T-helper 1 cell treated with Interleukin-12 subunit alpha and Interleukin-12 subunit beta and Interleukin-4 antibody, amounts not matched to agents 30 μg/mL and 1 μg/mL, for 36 hours (primary cell): ENCODE measurements at regions not wholly inside any gene's neighbourhood (a gene's known extent, or its start where the extent isn't known, plus 50 kb on each side); places are given as distances from the start of the nearest gene placed in this dataset.
"Not testable (repeated sequence)": the region's sequence is repeated elsewhere in the genome, so short reads cannot be mapped to it uniquely, and the experiment has no call there.

ENCODE experiments used
- H3K27ac Mint-ChIP-seq: one replicate; pipeline ENCODE4 v1.8.0; 2021; ENCODE audit warnings: mild to moderate bottlenecking, mixed read lengths
- H3K27me3 Mint-ChIP-seq: one replicate; pipeline ENCODE4 v1.8.0; 2021; ENCODE audit warnings: low read depth, mixed read lengths
- H3K36me3 Mint-ChIP-seq: one replicate; pipeline ENCODE4 v1.8.0; 2021; ENCODE audit warnings: low read depth, mixed read lengths
- H3K4me1 Mint-ChIP-seq: one replicate; pipeline ENCODE4 v1.8.0; 2021; ENCODE audit warnings: low read depth, mixed read lengths
- H3K4me3 Mint-ChIP-seq: one replicate; pipeline ENCODE4 v1.8.0; 2021; ENCODE audit warnings: mild to moderate bottlenecking, moderate library complexity, mixed read lengths
- H3K9me3 Mint-ChIP-seq: one replicate; pipeline ENCODE4 v1.8.0; 2021; ENCODE audit warnings: mixed read lengths

GRCh38 chr6:140018588-140018987, 644.1 kb upstream of the CITED2 start:
- Mint-ChIP-seq H3K4me1 (no peaks in the 10 kb centered on the region), H3K4me3 (no peak overlapping the region), H3K9me3 (peaks cover 9% of the 10 kb centered on the region), H3K27me3 (no peaks in the 10 kb centered on the region), H3K36me3 (no peaks in the 10 kb centered on the region), H3K27ac (no peak overlapping the region)

GRCh38 chr6:140017470-140017869, 643.0 kb upstream of the CITED2 start:
- Mint-ChIP-seq H3K4me3 (no peak overlapping the region), H3K27ac (no peak overlapping the region), H3K4me1 (no peaks in the 10 kb centered on the region), H3K36me3 (no peaks in the 10 kb centered on the region), H3K9me3 (peaks cover 9% of the 10 kb centered on the region), H3K27me3 (no peaks in the 10 kb centered on the region)

DNA sequence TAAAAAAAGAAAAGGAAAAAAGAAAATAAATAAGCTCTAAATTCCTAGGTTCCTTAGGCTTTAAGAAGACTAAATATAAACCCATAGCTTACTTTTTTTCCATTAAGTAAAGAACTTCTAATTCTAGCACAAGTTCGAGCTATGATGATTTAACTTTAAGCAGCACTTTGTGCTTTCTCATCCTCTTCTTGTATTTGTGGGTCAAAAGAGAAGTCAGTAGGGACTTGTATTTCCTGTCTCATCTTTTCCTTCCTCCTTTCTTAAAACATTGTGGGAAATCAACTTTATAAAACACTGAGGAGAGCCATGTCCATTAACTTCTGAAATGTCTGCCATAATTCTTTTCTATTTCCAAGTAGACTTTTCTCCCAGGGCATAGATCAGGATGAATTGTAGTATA, 637.7 kb upstream of the CITED2 start:
- no peaks in the 10 kb centered on the region for H3K36me3 Mint-ChIP-seq
- no peaks in the 10 kb centered on the region for H3K27me3 Mint-ChIP-seq
- no peaks in the 10 kb centered on the region for H3K9me3 Mint-ChIP-seq
- H3K27ac Mint-ChIP-seq: no peak overlapping the region
- no peak overlapping the region for H3K4me3 Mint-ChIP-seq
- no peaks in the 10 kb centered on the region for H3K4me1 Mint-ChIP-seq

DNA sequence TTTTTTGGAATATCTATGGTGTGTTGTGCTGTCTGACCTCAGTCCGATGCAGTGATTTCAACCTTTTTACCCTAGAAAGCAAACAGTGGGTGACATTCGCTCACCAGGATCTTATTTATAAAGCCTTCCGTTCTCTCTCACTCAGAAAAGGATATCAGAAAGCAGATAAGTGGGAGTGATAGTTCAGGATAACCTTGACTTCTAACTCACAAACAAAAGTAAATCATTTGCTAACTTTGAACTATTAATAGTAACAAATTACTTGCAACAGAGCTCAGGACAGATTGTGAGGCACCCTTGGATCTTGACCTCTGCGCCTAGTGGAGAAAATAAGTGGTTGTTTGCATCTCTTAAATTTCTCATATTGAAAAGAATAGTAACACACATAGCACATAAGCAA, 637.1 kb upstream of the CITED2 start:
- H3K4me1 Mint-ChIP-seq: no peaks in the 10 kb centered on the region
- no peaks in the 10 kb centered on the region for H3K36me3 Mint-ChIP-seq
- H3K27ac Mint-ChIP-seq: no peak overlapping the region
- no peaks in the 10 kb centered on the region for H3K9me3 Mint-ChIP-seq
- no peak overlapping the region for H3K4me3 Mint-ChIP-seq
- H3K27me3 Mint-ChIP-seq: no peaks in the 10 kb centered on the region

- H3K4me3 Mint-ChIP-seq: no peak overlapping the region
- no peaks in the 10 kb centered on the region for H3K27me3 Mint-ChIP-seq
- no peaks in the 10 kb centered on the region for H3K36me3 Mint-ChIP-seq
- H3K4me1 Mint-ChIP-seq: no peaks in the 10 kb centered on the region
- no peak overlapping the region for H3K27ac Mint-ChIP-seq
- no peaks in the 10 kb centered on the region for H3K9me3 Mint-ChIP-seq
Measured at GRCh38 chr6:140009286-140009685, 634.8 kb upstream of the CITED2 start.

DNA sequence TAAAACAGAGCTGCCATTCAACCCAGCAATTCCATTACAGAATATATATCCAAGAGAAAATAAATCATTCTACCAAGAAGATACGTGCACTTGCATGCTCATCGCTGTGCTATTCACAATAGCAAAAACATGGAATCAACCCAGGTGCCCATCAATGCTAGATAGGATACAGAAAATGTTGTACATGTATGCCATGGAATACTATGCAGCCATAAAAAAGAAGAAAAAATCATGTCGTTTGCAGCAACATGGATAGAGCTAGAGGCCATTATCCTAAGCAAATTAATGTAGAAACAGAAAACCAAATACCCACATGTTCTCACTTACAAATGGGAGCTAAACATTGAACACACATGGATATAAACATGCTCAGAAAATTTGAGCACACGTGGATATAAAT, 633.1 kb upstream of the CITED2 start:
- Mint-ChIP-seq H3K9me3 (no peaks in the 10 kb centered on the region), H3K27ac (no peak overlapping the region), H3K4me3 (no peak overlapping the region), H3K36me3 (no peaks in the 10 kb centered on the region), H3K27me3 (no peaks in the 10 kb centered on the region), H3K4me1 (no peaks in the 10 kb centered on the region)

DNA sequence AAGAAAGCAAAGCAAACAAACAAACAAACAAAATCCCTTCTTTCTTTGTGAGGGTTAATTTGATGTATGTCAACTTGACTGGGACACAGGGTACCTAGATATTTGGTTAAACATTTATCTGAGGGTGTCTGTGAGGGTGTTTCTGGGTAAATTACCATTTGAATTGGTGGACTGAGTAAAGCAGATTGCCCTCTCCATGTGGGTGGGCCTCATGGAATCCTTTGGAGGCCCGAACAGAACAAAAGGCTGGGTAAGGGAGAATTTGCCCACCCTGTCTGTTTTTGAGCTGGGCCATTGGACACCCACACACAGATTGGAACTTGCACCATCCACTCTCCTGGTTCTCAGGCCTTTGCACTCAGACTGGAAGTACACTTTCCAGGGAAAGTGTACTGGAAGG, 628.8 kb upstream of the CITED2 start:
- no peaks in the 10 kb centered on the region for H3K9me3 Mint-ChIP-seq
- no peak overlapping the region for H3K27ac Mint-ChIP-seq
- H3K27me3 Mint-ChIP-seq: no peaks in the 10 kb centered on the region
- no peaks in the 10 kb centered on the region for H3K36me3 Mint-ChIP-seq
- no peaks in the 10 kb centered on the region for H3K4me1 Mint-ChIP-seq
- H3K4me3 Mint-ChIP-seq: no peak overlapping the region

DNA sequence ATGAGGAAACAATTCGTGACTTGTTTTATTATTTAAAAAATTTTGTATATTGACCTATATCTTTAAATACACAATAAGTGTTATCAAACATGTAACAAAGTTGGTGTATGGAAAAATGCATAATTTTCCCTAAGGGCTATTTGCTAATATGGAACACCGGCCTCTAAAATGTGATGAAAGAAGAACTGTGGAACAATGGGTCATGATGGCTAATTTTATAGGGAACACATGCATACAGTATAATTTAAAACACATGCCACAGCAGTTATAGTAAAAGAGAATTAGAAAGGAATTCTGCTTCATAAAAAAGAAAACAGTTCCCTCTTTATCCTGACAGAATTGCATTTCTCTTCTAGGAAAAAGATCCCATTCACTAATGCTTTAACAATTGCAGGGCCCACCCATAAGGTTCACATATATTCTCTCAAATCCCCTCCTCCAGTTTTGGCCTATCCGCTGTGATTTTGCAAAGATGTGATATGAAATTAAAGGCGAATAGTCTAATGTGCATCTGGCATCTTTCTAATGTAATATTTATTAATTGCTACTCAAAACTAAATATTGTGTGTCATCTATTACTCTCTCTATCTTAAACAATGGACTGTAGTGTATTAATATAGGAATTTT, 628.1 kb upstream of the CITED2 start:
- Mint-ChIP-seq H3K4me3 (no peak overlapping the region), H3K27me3 (no peaks in the 10 kb centered on the region), H3K4me1 (no peaks in the 10 kb centered on the region), H3K36me3 (no peaks in the 10 kb centered on the region), H3K9me3 (no peaks in the 10 kb centered on the region), H3K27ac (no peak overlapping the region)

- no peaks in the 10 kb centered on the region for H3K9me3 Mint-ChIP-seq
- no peaks in the 10 kb centered on the region for H3K4me1 Mint-ChIP-seq
- no peaks in the 10 kb centered on the region for H3K27me3 Mint-ChIP-seq
- H3K4me3 Mint-ChIP-seq: no peak overlapping the region
- no peak overlapping the region for H3K27ac Mint-ChIP-seq
- H3K36me3 Mint-ChIP-seq: no peaks in the 10 kb centered on the region
Measured at GRCh38 chr6:140001821-140002341, 627.4 kb upstream of the CITED2 start.

GRCh38 chr6:140001005-140001404, 626.6 kb upstream of the CITED2 start:
- Mint-ChIP-seq H3K27ac (no peak overlapping the region), H3K36me3 (no peaks in the 10 kb centered on the region), H3K4me1 (no peaks in the 10 kb centered on the region), H3K4me3 (no peak overlapping the region), H3K9me3 (no peaks in the 10 kb centered on the region), H3K27me3 (no peaks in the 10 kb centered on the region)

- H3K4me1 Mint-ChIP-seq, H3K27me3 Mint-ChIP-seq, H3K36me3 Mint-ChIP-seq, H3K4me3 Mint-ChIP-seq, H3K9me3 Mint-ChIP-seq, H3K27ac Mint-ChIP-seq: not testable (repeated sequence)
Measured at GRCh38 chr6:139999661-140000060, 625.2 kb upstream of the CITED2 start.

- H3K27ac Mint-ChIP-seq, H3K27me3 Mint-ChIP-seq, H3K9me3 Mint-ChIP-seq, H3K4me3 Mint-ChIP-seq, H3K36me3 Mint-ChIP-seq, H3K4me1 Mint-ChIP-seq: not testable (repeated sequence)
Measured at GRCh38 chr6:139998478-139998877, 624.0 kb upstream of the CITED2 start.

DNA sequence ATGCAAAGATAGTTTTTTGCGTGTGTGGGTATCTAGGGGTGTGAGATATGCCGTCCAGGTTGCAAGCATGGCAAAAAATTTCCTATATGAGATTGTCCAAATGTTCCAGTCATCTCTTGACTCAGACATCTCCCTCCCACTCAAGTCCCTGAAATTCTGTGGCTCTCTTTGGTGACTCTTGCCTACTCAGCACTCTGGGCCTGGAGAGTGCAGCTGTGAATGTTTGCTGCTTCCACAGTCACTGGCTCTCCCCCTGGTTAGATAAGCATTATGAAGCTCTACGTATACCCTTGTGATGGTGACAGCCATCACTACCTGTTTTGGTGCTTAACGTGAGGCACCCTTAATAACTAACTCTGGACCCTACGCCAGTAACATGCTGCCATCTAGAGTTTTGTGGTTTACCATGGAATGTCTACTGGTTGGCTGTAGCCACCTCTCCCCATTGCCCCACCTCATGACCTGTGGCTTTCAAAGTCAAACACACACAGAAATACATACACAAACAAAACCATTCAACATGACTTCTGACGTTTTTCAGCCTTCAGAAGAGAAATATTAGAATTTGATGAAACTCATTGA, 621.9 kb upstream of the CITED2 start:
- Mint-ChIP-seq H3K27me3 (no peaks in the 10 kb centered on the region), H3K9me3 (no peaks in the 10 kb centered on the region), H3K4me1 (no peaks in the 10 kb centered on the region), H3K27ac (no peak overlapping the region), H3K4me3 (no peak overlapping the region), H3K36me3 (no peaks in the 10 kb centered on the region)

DNA sequence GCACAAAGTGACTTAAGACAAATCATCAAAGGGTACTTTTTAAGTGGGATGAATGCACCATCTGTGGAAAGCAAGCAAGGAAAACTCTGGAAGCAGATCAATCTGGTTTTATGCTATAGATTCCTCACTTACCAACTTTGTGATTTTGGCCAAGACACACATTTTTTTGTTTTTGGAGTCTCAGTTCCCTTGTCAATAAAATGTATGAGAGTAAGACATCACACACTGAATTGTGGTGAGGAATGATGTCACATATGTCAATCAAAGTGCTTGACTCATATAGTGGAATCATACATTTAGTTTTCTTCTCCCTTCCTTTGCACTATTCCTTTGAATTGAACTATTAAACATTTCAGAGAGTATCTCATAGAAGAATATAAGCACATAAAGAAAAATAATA, 620.5 kb upstream of the CITED2 start:
- H3K9me3 Mint-ChIP-seq: no peaks in the 10 kb centered on the region
- no peaks in the 10 kb centered on the region for H3K4me1 Mint-ChIP-seq
- H3K27ac Mint-ChIP-seq: no peak overlapping the region
- no peaks in the 10 kb centered on the region for H3K36me3 Mint-ChIP-seq
- H3K4me3 Mint-ChIP-seq: no peak overlapping the region
- H3K27me3 Mint-ChIP-seq: no peaks in the 10 kb centered on the region

- no peaks in the 10 kb centered on the region for H3K36me3 Mint-ChIP-seq
Measured at GRCh38 chr6:139990856-139991465, 616.5 kb upstream of the CITED2 start.

More at GRCh38 chr6:139990856-139991465, 616.5 kb upstream of the CITED2 start:
- Mint-ChIP-seq H3K4me3 (no peak overlapping the region), H3K27ac (no peak overlapping the region), H3K4me1 (no peaks in the 10 kb centered on the region), H3K27me3 (no peaks in the 10 kb centered on the region), H3K9me3 (no peaks in the 10 kb centered on the region)
